Aorta (tissue), 5 donors: ENCODE measurements at regions not wholly inside any gene's neighbourhood (a gene's known extent, or its start where the extent isn't known, plus 50 kb on each side); places are given as distances from the start of the nearest gene placed in this dataset.

Experiments used
- ATAC-seq: fragments of 200-7000 bp; cut with Tn5 transposase; one replicate; pipeline ENCODE4 v1.9.1; 2022; ENCODE audit warnings: moderate library complexity; ENCODE audit not compliant: low FRiP score
- DNase-seq, 2 donors: peaks; one replicate each; pipeline ENCODE4 v3.0.0-alpha.2; 2020
- H3K27ac ChIP-seq, 2 donors: one replicate each; pipeline ENCODE4 v1.5.1; 2013; ENCODE audit warnings: low read length in 2 of 2, mild to moderate bottlenecking in 2 of 2, moderate library complexity in 2 of 2, control low read depth in 1 of 2, inconsistent platforms in 1 of 2, low read depth in 1 of 2
- H3K27me3 ChIP-seq, 2 donors: one replicate each; pipeline ENCODE4 v1.6.1; 2013; ENCODE audit warnings: control low read depth in 1 of 2, low read length in 1 of 2, mild to moderate bottlenecking in 1 of 2, moderate library complexity in 1 of 2; ENCODE audit not compliant: insufficient read depth in 2 of 2, control insufficient read depth in 1 of 2
- H3K36me3 ChIP-seq, 2 donors: one replicate each; pipeline ENCODE4 v1.6.1; 2013; ENCODE audit warnings: control low read depth in 1 of 2, low read length in 1 of 2, mild to moderate bottlenecking in 1 of 2; ENCODE audit not compliant: insufficient read depth in 2 of 2, control insufficient read depth in 1 of 2
- H3K4me1 ChIP-seq, 2 donors: one replicate each; pipeline ENCODE4 v1.6.1; 2013; ENCODE audit warnings: low read length in 2 of 2, control low read depth in 1 of 2, mild to moderate bottlenecking in 1 of 2, moderate library complexity in 1 of 2; ENCODE audit not compliant: insufficient read depth in 2 of 2, control insufficient read depth in 1 of 2
- H3K4me3 ChIP-seq, 2 donors: one replicate each; pipeline ENCODE4 v1.5.1; 2013; ENCODE audit warnings: low read length in 2 of 2, control low read depth in 1 of 2, mild to moderate bottlenecking in 1 of 2
- H3K9me3 ChIP-seq: one replicate; pipeline ENCODE4 v1.6.1; 2013; ENCODE audit warnings: mild to moderate bottlenecking, low read length; ENCODE audit not compliant: control insufficient read depth
- WGBS, 2 donors: extraction: QIAGEN DNeasy Blood & Tissue Kit; methylation state at CpG; one replicate each; pipeline ENCODE4 v1.1.7; 2013; 5-methylcytosine and 5-hydroxymethylcytosine counted together
- intact Hi-C, 2 donors: fragments of 100-400 bp; cut with DNase I; formaldehyde crosslinking; loops; one replicate each; pipeline versions ENCODE4 v1.14.2 to v1.15.0; 2022
- donor health status: healthy with polysubstance abuse.
- donor health status: Bipolar disorder and iron deficiency.
- donor health status: DM: no; HTN: no; CAD: no.
- donor health status: DM: no; HTN: no; CAD: no.
- donor health status: DM: yes; HTN: yes; CAD: no.

DNA sequence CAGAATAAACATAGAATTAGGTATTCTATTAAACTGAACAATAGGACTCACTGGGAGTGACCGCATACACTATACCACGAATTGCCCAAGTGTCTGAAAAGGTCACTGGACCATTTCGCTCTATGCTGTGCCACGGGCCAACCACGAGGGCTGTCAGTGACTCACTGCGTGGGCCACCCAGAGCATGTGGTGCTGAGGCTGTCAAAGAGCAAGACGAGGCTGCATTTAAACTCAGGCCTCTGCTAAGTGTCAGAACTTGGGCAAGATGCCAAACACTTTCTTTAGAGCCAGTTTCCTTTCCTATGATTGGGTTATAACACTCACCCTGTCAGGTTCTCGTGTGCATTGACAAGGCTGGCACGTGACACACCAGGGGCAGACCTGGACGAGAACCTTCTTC, 97.5 kb downstream of the SH3YL1 start:
- DNase-seq (no peak), ATAC-seq (no peak)
- intact Hi-C loops = no loop called here
- Histone ChIP-seq H3K27me3 (no peaks in the 10 kb centered on the region), H3K27ac (no peak overlapping the region), H3K36me3 (no peaks in the 10 kb centered on the region), H3K4me3 (no peak overlapping the region), H3K9me3 (no peaks in the 10 kb centered on the region), H3K4me1 (no peaks in the 10 kb centered on the region)
- 63 to 69% methylated on average over 10 of the region's 10 CpGs for WGBS, 2 donors

DNA sequence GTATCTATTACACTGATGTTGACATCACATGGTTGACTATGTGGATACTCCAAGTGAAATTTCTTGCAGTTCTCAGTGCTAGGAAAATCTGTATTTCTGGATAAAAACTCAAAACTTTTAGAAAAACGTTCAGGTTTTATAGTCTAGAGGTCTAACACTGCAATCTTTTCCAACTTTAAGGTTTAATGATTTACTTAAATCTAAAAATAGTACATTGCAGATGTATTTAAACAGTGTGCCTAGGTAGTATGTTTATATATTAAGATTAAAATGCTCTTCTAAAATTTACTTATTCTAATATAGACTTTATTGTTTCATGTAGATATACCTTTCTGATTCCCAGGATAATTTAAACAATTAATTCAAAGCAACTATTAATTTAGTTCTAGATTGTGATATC, 98.3 kb downstream of the SH3YL1 start:
- 44 to 46% methylated on average over 1 of the region's 1 CpG for WGBS, 2 donors

DNA sequence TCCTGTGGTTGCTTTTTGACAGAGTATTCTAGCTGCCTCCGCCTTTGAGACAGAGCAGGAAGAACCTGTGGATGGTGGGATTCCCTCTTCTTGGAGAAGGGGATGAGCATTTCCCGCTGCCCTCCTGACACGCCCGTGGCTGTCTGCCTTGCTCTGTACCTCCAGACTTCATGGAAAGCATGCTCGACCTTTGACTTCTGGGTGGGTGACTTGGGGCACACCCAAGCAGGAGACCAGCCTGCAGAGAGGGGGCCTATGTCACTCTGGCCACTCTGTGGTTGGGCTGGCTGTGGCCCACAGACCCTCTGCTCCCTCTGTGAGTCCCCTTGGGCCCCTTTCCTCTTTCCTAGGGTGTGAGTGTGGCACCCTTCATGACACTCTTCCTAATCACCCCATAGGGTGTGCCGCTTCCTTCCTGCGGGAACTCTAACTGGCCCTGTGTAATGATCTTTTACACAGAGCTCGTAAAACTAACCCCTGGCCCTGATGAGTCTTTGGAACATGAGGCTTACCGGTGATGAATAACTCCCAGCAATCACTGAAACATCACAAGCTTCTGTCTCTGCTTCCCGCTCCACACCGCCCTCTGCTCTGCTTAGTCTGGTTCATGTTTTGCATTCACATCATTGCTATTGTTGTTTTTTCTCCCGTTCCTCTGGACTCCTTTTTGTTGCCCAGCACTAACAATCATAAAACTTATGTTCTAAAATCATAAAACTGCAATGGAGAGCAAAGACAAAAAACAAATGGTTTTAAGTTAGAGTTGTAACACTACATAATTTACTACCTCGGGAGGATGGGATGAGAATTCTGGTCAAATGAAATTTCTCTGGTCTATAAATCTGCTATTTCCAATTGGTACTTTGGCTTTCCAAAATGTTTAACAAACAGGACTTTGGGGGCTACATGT, 101.1 kb downstream of the SH3YL1 start:
- H3K27ac ChIP-seq = no peak overlapping the region
- H3K27me3 ChIP-seq = no peaks in the 10 kb centered on the region
- H3K9me3 ChIP-seq = no peaks in the 10 kb centered on the region
- H3K4me3 ChIP-seq = no peak overlapping the region
- 71 to 74% methylated on average over 13 of the region's 13 CpGs for WGBS, 2 donors
- DNase-seq (no peak), ATAC-seq (no peak)
- no peaks in the 10 kb centered on the region for H3K4me1 ChIP-seq
- intact Hi-C loops = loop anchor here in 1 of 2 donors (5.0 kb wide), 1 partner anchor 55 kb away; no protein-coding TSS in a partner anchor
- H3K36me3 ChIP-seq = no peaks in the 10 kb centered on the region

More for the DNA sequence above, 98.3 kb downstream of the SH3YL1 start:
- ATAC-seq = no peak
- intact Hi-C loops = no loop called here
- Histone ChIP-seq H3K9me3 (no peaks in the 10 kb centered on the region), H3K27ac (no peak overlapping the region), H3K4me3 (no peak overlapping the region), H3K4me1 (no peaks in the 10 kb centered on the region), H3K36me3 (no peaks in the 10 kb centered on the region), H3K27me3 (no peaks in the 10 kb centered on the region)
- DNase-seq = no peak

DNA sequence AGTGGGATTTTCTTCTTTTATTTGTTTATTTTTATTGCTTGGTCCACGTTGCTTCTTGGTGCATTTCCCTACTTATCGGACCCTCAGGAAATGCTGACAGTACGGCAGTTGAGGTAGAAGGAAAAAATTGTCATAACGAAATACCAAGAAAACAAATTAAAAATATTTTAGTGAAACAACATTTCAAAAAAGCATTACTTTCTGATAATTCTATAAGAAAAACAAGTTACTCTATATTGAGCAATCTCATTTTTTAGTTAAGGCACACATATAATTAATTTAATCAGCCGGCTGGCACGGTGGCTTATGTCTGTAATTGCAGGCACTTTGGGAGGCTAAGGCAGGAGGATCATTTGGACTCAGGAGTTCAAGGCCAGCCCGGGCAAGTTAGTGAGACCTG, 102.1 kb downstream of the SH3YL1 start:
- Histone ChIP-seq H3K27me3 (no peaks in the 10 kb centered on the region), H3K4me3 (no peak overlapping the region), H3K9me3 (no peaks in the 10 kb centered on the region), H3K4me1 (no peaks in the 10 kb centered on the region), H3K36me3 (no peaks in the 10 kb centered on the region), H3K27ac (no peak overlapping the region)
- intact Hi-C loops = loop anchor here in 1 of 2 donors (5.0 kb wide), 1 partner anchor 56 kb away; no protein-coding TSS in a partner anchor
- no peak for ATAC-seq
- no peak for DNase-seq
- WGBS, 2 donors = 87% methylated on average over 7 of the region's 7 CpGs

DNA sequence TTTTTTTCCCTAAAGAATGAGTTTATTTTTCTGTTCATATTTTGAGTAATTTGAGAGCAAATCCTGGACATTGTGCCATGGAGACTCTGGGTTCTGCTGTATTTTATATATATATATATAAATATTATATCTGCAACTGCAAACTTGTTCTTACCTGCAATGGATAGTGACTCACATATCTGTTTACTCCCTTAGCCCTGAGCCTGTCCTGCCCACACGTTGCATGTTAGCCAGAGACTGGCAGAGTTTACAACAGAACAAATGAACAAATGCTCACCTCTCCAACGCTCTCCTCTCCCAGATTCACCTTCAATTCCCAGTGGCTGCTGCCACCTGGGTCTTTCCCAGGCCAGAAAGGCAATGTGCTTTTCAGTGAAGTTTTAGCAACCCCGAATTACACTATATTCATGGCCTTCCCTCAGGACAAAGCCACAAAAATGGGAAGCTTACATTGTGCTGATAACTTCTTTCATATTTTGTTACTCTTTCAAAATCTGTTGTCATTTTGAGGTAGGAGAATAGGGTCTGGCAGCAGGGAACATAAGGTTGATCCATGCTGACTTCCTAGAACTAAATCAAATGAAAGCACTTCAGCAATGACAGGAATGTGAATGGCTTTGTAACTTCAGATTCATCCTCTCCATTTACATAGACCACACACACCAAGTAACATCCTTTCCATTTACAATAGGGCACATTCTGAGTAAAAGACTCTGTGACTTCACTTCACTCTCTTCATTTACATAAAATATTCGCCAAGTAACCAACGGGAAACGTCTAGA, 105.4 kb upstream of the FAM110C start:
- no peak for DNase-seq
- H3K27ac ChIP-seq = no peak overlapping the region
- intact Hi-C loops = no loop called here
- H3K27me3 ChIP-seq = no peaks in the 10 kb centered on the region
- H3K4me1 ChIP-seq = no peaks in the 10 kb centered on the region
- no peak for ATAC-seq
- WGBS, 2 donors = 43 to 45% methylated on average over 6 of the region's 6 CpGs
- no peak overlapping the region for H3K4me3 ChIP-seq
- no peaks in the 10 kb centered on the region for H3K36me3 ChIP-seq
- H3K9me3 ChIP-seq = no peaks in the 10 kb centered on the region

DNA sequence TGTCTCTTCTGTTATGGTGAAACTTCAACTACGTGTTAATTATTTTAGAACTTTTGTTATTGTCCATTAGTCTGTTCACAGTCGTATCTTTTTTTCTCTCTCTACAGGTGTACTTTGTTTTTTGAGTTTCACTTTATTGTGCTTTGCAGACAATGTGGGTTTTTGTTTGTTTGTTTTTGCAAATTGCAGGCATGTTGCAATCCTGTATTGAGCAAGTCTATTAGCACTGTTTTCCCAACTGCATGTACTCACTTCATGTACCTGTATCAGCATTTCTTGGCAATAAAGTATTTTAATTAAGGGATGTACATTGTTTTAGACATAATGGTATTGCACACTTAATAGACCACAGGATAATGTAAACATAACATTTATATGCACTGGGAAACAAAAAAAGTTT, 99.1 kb upstream of the FAM110C start:
- Histone ChIP-seq H3K36me3 (no peaks in the 10 kb centered on the region), H3K4me3 (no peak overlapping the region), H3K9me3 (no peaks in the 10 kb centered on the region), H3K27me3 (no peaks in the 10 kb centered on the region), H3K4me1 (no peaks in the 10 kb centered on the region), H3K27ac (no peak overlapping the region)
- no peak for DNase-seq
- intact Hi-C loops = no loop called here
- ATAC-seq = no peak
- WGBS, 2 donors = 88 to 90% methylated on average over 2 of the region's 2 CpGs

DNA sequence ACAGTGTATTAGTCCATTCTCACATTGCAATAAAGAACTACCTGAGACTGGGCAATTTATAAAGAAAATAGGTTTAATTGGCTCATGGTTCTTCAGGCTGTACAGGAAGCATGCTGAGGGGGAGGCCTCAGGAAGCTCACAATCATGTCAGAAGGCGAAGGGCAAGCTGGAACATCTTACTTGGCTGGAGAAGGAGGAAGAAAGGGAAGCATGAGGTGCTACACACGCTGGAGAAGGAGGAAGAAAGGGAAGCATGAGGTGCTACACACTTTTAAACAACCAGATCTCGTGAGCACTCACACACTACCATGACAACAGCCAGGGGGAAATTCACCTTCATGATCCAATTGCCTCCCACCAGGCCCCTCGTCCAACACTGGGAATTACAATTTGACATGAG, 95.3 kb upstream of the FAM110C start:
- peaks cover 0 to 2% of the 10 kb centered on the region in 2 donors for H3K27me3 ChIP-seq
- DNase-seq (no peak), ATAC-seq (no peak)
- no peaks in the 10 kb centered on the region for H3K36me3 ChIP-seq
- H3K27ac ChIP-seq = no peak overlapping the region
- H3K9me3 ChIP-seq = no peaks in the 10 kb centered on the region
- WGBS, 2 donors = 70 to 79% methylated on average over 4 of the region's 4 CpGs
- no peaks in the 10 kb centered on the region for H3K4me1 ChIP-seq
- no peak overlapping the region for H3K4me3 ChIP-seq
- intact Hi-C loops = no loop called here

DNA sequence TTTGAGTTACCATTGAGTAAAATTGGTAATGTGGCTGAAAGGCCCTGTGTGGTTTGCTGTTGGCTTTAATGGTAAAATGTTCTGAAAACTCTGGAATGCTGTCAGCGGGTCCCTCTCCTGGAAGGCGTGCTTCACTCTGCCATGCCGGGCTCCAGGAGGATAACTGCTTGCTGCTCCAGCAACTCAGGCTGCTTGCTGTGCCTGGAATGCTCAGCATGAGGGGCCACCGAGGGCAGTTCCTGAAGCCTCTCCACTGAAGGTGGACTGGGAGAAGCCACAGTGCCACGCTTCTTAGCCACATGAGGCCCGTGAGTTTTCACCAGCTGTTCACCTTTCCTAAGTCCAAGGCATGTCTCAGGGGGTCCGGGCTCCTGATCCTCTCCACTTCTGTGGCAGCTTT, 90.4 kb upstream of the FAM110C start:
- Histone ChIP-seq H3K36me3 (no peaks in the 10 kb centered on the region), H3K27me3 (peaks cover 0 to 2% of the 10 kb centered on the region in 2 donors), H3K27ac (no peak overlapping the region), H3K9me3 (peaks cover 2% of the 10 kb centered on the region), H3K4me3 (no peak overlapping the region), H3K4me1 (no peaks in the 10 kb centered on the region)
- DNase-seq = no peak
- WGBS, 2 donors = 67 to 76% methylated on average over 7 of the region's 7 CpGs
- ATAC-seq = no peak
- intact Hi-C loops = no loop called here
